OCI-LY1 (cell line): ENCODE measurements at regions not wholly inside any gene's neighbourhood (a gene's known extent, or its start where the extent isn't known, plus 50 kb on each side); places are given as distances from the start of the nearest gene placed in this dataset.

Experiments used
- EZH2 ChIP-seq: fragments of 200-600 bp; sonication (generic), shearing (Covaris generic); IDR thresholded peaks from 2 replicates; pipeline ENCODE4 v1.8.0; 2017; ENCODE audit warnings: borderline replicate concordance, mixed run types, mild to moderate bottlenecking, antibody characterized with exemption, low read length, moderate library complexity, mixed read lengths
- TF ChIP-seq, protein P1 (sequence below): fragments of 200-600 bp; sonication (generic), shearing (Covaris generic); IDR thresholded peaks from 2 replicates; pipeline ENCODE4 v1.5.1; 2017; ENCODE audit warnings: mild to moderate bottlenecking, antibody characterized with exemption, low read length, moderate library complexity, mixed read lengths

DNA sequence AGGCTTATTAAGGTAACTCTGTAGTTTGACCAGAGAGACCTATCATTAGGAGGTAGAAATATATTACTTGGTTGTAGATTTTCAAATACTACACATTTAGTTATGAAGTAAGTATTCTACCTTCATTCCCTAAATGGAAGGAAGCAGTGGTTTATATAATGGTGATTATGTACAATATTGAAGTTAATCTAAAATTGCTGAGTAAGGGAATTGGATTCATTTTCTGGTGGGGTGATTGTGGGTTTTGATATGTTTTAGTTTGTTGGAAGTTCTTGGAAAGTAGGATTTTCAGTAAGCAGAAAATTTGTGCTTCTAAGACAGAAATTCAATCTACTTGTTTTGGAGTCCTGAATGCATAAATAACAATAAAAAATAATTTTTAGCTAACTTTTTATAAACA, 1830.9 kb upstream of the ADGRL3 start:
- TF ChIP-seq, protein P1, sequence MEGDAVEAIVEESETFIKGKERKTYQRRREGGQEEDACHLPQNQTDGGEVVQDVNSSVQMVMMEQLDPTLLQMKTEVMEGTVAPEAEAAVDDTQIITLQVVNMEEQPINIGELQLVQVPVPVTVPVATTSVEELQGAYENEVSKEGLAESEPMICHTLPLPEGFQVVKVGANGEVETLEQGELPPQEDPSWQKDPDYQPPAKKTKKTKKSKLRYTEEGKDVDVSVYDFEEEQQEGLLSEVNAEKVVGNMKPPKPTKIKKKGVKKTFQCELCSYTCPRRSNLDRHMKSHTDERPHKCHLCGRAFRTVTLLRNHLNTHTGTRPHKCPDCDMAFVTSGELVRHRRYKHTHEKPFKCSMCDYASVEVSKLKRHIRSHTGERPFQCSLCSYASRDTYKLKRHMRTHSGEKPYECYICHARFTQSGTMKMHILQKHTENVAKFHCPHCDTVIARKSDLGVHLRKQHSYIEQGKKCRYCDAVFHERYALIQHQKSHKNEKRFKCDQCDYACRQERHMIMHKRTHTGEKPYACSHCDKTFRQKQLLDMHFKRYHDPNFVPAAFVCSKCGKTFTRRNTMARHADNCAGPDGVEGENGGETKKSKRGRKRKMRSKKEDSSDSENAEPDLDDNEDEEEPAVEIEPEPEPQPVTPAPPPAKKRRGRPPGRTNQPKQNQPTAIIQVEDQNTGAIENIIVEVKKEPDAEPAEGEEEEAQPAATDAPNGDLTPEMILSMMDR = no peak
- TF ChIP-seq EZH2 = no peak
